NCI-H748 (cell line): ENCODE measurements at regions not wholly inside any gene's neighbourhood (a gene's known extent, or its start where the extent isn't known, plus 50 kb on each side); places are given as distances from the start of the nearest gene placed in this dataset.

Experiments
- DNase-seq: peaks from one replicate; lab custom pipeline; 2025; ENCODE audit not compliant: unreplicated experiment; lab: John Stamatoyannopoulos, UW

GRCh38 chr5:77948476-77948875, 172.3 kb upstream of the TBCA start:
- no peak for DNase-seq

GRCh38 chr5:77947041-77947428, 170.9 kb upstream of the TBCA start:
- DNase-seq, result peak; percentile 88

- DNase-seq, result peak; percentile 91
Observed at GRCh38 chr5:77946381-77947040, 170.4 kb upstream of the TBCA start.

- peak; percentile 24 for DNase-seq
Observed at GRCh38 chr5:77945874-77946273, 169.7 kb upstream of the TBCA start.

- no peak for DNase-seq
Observed at GRCh38 chr5:77944757-77945340, 168.7 kb upstream of the TBCA start.

- no peak for DNase-seq
Observed at GRCh38 chr5:77943851-77944250, 167.7 kb upstream of the TBCA start.

GRCh38 chr5:77942578-77943239, 166.6 kb upstream of the TBCA start:
- DNase-seq, result no peak

- no peak for DNase-seq
Observed at GRCh38 chr5:77937015-77937908, 161.1 kb upstream of the TBCA start.

GRCh38 chr5:77936365-77936693, 160.2 kb upstream of the TBCA start:
- DNase-seq, result no peak

GRCh38 chr5:77935506-77936364, 159.6 kb upstream of the TBCA start:
- no peak for DNase-seq

- no peak for DNase-seq
Observed at GRCh38 chr5:77928776-77929300, 152.7 kb upstream of the TBCA start.

- no peak for DNase-seq
Observed at GRCh38 chr5:77926337-77926736, 150.2 kb upstream of the TBCA start.

GRCh38 chr5:77925503-77925902, 149.4 kb upstream of the TBCA start:
- no peak for DNase-seq

- DNase-seq, result peak; percentile 95
Observed at GRCh38 chr5:77924081-77924480, 147.9 kb upstream of the TBCA start.

- DNase-seq, result no peak
Observed at GRCh38 chr5:77923666-77924065, 147.5 kb upstream of the TBCA start.

GRCh38 chr5:77921094-77921768, 145.1 kb upstream of the TBCA start:
- DNase-seq, result no peak

- DNase-seq, result no peak
Observed at GRCh38 chr5:77920359-77921058, 144.4 kb upstream of the TBCA start.

- no peak for DNase-seq
Observed at GRCh38 chr5:77915346-77915745, 139.2 kb upstream of the TBCA start.

- peak; percentile 10 for DNase-seq
Observed at GRCh38 chr5:77912721-77913120, 136.6 kb upstream of the TBCA start.
